ENCODE measurements at regions not wholly inside any gene's neighbourhood (a gene's known extent, or its start where the extent isn't known, plus 50 kb on each side); places are given as distances from the start of the nearest gene placed in this dataset.

DNA sequence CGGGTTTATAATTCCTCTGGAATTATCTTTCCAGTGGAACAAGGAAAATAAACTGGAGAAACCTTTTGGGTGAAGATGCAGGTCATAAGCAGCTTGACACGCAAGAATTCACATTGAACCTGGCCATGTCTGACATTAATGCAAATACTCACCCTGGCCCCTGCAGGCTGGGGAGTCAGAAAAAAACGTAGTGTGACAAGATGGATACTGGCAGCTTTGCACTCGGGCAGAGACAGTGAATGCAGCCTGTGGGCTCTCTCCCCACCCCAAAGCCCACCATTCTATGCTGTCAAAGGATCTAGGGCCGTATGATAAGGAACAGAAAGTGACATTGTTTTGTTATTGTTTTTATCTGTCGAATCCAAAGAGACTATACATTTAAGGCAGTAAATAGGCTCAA, 223.1 kb downstream of the RBM43 start:
- Histone ChIP-seq H3K27me3 (ENCODE audit: insufficient read depth, low read length) (no peaks in the 10 kb centered on the region), H3K36me3 (ENCODE audit: insufficient read depth, low read length) (no peaks in the 10 kb centered on the region), H3K4me2 (ENCODE audit: low read length) (no peak overlapping the region), H2AFZ (ENCODE audit: low read length) (no peak overlapping the region), H3K9me3 (ENCODE audit: low read length) (no peaks in the 10 kb centered on the region), H4K20me1 (ENCODE audit: insufficient read depth, low read length) (no peaks in the 10 kb centered on the region), H3K27ac (ENCODE audit: low read depth, low read length, poor library complexity, severe bottlenecking) (no peak overlapping the region), H3K4me3 (ENCODE audit: low read depth, low read length, poor library complexity, severe bottlenecking) (no peak overlapping the region), H3K4me1 (ENCODE audit: insufficient read depth, low read length, severe bottlenecking) (no peaks in the 10 kb centered on the region), H3K9me2 (ENCODE audit: low read depth, low read length) (no peaks in the 10 kb centered on the region), H3F3A (ENCODE audit: insufficient read depth, low read length) (no peaks in the 10 kb centered on the region), H3K79me2 (ENCODE audit: insufficient read depth, low read length) (no peaks in the 10 kb centered on the region), H3K9ac (ENCODE audit: low read length) (no peak overlapping the region)
- TF ChIP-seq EZH2 (IDR thresholded peaks at IDR 0.05; ENCODE audit: borderline replicate concordance, low read length) = no peak
- TF ChIP-seq, protein P1, sequence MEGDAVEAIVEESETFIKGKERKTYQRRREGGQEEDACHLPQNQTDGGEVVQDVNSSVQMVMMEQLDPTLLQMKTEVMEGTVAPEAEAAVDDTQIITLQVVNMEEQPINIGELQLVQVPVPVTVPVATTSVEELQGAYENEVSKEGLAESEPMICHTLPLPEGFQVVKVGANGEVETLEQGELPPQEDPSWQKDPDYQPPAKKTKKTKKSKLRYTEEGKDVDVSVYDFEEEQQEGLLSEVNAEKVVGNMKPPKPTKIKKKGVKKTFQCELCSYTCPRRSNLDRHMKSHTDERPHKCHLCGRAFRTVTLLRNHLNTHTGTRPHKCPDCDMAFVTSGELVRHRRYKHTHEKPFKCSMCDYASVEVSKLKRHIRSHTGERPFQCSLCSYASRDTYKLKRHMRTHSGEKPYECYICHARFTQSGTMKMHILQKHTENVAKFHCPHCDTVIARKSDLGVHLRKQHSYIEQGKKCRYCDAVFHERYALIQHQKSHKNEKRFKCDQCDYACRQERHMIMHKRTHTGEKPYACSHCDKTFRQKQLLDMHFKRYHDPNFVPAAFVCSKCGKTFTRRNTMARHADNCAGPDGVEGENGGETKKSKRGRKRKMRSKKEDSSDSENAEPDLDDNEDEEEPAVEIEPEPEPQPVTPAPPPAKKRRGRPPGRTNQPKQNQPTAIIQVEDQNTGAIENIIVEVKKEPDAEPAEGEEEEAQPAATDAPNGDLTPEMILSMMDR (IDR thresholded peaks at IDR 0.05; ENCODE audit: low read length) = no peak

DNA sequence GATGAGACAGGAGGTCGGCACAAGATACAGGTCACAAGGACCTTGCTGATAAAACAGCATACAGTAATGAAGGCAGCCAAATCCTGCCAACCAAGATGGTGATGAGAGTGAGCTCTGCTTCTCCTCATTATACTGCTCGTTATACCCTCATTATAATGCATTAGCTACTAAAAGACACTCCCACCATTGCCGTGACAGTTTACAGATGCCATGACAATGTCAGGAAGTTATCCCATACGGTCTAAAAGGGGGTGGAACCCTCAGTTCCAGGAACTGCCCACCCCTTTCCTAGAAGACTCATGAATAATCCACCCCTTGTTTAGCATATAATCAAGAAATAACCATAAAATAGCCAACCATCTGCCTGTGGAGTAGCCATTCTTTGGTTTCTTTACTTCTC, 224.2 kb downstream of the RBM43 start:
- Histone ChIP-seq H3K79me2 (ENCODE audit: insufficient read depth, low read length) (no peaks in the 10 kb centered on the region), H3K27me3 (ENCODE audit: insufficient read depth, low read length) (no peaks in the 10 kb centered on the region), H3K9ac (ENCODE audit: low read length) (no peak overlapping the region), H3K4me3 (ENCODE audit: low read depth, low read length, poor library complexity, severe bottlenecking) (no peak overlapping the region), H3K9me3 (ENCODE audit: low read length) (no peaks in the 10 kb centered on the region), H3K4me1 (ENCODE audit: insufficient read depth, low read length, severe bottlenecking) (no peaks in the 10 kb centered on the region), H3F3A (ENCODE audit: insufficient read depth, low read length) (no peaks in the 10 kb centered on the region), H2AFZ (ENCODE audit: low read length) (no peak overlapping the region), H3K27ac (ENCODE audit: low read depth, low read length, poor library complexity, severe bottlenecking) (no peak overlapping the region), H3K4me2 (ENCODE audit: low read length) (no peak overlapping the region), H3K36me3 (ENCODE audit: insufficient read depth, low read length) (no peaks in the 10 kb centered on the region), H3K9me2 (ENCODE audit: low read depth, low read length) (no peaks in the 10 kb centered on the region), H4K20me1 (ENCODE audit: insufficient read depth, low read length) (no peaks in the 10 kb centered on the region)
- TF ChIP-seq, protein P1 (IDR thresholded peaks at IDR 0.05; ENCODE audit: low read length) = no peak
- no peak for TF ChIP-seq EZH2 (IDR thresholded peaks at IDR 0.05; ENCODE audit: borderline replicate concordance, low read length)

DNA sequence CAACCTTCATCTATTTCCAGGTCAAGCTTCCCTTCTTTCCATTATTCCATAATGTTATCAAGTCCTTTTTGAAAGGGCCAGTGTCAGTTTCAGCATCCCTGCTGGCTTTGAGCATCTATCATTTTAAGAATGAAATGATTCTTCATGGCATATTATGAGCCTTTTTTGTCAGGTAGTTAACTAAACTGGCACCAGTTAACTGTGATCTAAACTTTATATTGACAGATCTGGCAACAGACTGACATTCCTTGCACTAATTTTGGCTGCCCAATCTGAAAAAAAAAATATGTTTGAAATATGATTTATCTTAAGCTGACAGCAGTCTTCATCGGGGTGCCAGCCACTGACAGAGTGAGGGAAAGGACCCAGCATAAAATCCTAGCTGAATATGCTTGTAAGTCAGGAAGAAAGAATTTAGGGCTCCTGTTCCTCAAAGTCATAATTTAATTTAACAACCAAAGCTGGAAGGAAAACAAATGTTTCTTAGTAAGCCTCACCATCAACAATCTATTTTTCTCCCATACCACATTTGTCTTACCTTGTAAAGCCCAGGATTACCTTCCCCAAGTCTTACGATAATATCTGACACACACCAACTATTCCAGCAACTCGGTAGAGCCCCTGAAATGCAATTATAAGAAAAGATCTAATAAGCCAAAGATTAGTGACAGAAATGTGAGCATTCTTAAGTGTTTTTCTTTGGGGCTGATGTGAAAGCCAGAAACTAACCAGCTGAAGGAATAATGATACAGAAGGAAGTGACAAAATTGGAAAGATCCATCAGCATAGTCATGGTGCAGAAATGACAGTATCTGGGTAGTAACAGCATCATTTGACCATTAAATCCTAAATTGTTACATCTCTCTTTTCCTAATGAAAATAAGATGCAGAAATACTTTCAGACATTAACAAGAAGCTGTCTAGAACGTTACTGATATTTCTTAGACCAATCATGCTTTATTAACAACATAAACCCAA, 228.1 kb downstream of the RBM43 start:
- Histone ChIP-seq H2AFZ (ENCODE audit: low read length) (no peak overlapping the region), H3K79me2 (ENCODE audit: insufficient read depth, low read length) (no peaks in the 10 kb centered on the region), H3K27ac (ENCODE audit: low read depth, low read length, poor library complexity, severe bottlenecking) (no peak overlapping the region), H3K4me2 (ENCODE audit: low read length) (no peak overlapping the region), H3K9me2 (ENCODE audit: low read depth, low read length) (no peaks in the 10 kb centered on the region), H3K4me1 (ENCODE audit: insufficient read depth, low read length, severe bottlenecking) (no peaks in the 10 kb centered on the region), H3K27me3 (ENCODE audit: insufficient read depth, low read length) (no peaks in the 10 kb centered on the region), H3K4me3 (ENCODE audit: low read depth, low read length, poor library complexity, severe bottlenecking) (no peak overlapping the region), H3F3A (ENCODE audit: insufficient read depth, low read length) (no peaks in the 10 kb centered on the region), H3K9me3 (ENCODE audit: low read length) (no peaks in the 10 kb centered on the region), H3K9ac (ENCODE audit: low read length) (no peak overlapping the region), H4K20me1 (ENCODE audit: insufficient read depth, low read length) (no peaks in the 10 kb centered on the region), H3K36me3 (ENCODE audit: insufficient read depth, low read length) (no peaks in the 10 kb centered on the region)
- no peak for TF ChIP-seq EZH2 (IDR thresholded peaks at IDR 0.05; ENCODE audit: borderline replicate concordance, low read length)
- TF ChIP-seq, protein P1 (IDR thresholded peaks at IDR 0.05; ENCODE audit: low read length) = no peak
